NCI-H128 (cell line): ENCODE measurements at regions not wholly inside any gene's neighbourhood (a gene's known extent, or its start where the extent isn't known, plus 50 kb on each side); places are given as distances from the start of the nearest gene placed in this dataset.

Experiments used
- DNase-seq: peaks from one replicate; lab custom pipeline; 2025; ENCODE audit not compliant: unreplicated experiment; lab: John Stamatoyannopoulos, UW

GRCh38 chr2:106041150-106041549, 153.0 kb downstream of the UXS1 start:
- DNase-seq = no peak

- no peak for DNase-seq
Measured at GRCh38 chr2:106039634-106040315, 154.3 kb downstream of the UXS1 start.

DNA sequence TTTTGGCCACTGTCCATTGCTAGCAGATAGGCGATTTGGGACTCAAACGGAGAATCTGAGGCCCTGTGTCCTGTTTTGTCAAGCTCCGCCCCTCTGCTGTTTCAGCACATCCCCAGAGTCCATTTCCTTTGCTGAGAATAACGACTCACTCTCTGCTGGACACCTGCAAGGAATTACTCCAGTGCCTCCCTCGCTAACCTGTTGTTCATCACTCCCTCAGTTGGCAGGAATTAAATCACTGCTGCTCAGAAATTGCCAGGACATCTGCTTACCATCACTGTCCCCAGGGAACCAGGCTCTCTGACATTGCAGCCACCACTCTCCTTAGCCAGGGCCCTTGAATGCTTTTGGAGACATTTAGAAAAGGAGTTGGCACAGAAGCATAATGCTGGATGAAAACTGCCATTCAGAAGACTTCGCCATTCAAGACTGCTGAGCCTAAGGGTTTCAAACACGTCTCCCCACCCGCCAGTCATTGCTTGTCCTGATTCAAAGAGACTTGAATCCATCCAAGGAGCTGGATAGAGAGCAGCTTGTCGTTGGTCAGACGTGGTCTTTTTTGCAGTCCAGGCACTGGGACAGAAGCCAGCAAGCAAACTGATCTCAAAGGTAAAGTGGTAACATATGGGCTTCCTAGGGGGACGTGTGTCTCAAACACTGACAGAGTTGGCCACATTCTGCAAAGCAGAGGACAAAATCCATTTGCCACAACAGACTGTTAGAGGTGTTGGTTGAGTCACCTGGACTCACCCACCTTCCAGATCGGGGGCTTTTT, 155.3 kb downstream of the UXS1 start:
- DNase-seq = no peak

- DNase-seq = no peak
Measured at GRCh38 chr2:106037932-106038331, 156.2 kb downstream of the UXS1 start.

DNA sequence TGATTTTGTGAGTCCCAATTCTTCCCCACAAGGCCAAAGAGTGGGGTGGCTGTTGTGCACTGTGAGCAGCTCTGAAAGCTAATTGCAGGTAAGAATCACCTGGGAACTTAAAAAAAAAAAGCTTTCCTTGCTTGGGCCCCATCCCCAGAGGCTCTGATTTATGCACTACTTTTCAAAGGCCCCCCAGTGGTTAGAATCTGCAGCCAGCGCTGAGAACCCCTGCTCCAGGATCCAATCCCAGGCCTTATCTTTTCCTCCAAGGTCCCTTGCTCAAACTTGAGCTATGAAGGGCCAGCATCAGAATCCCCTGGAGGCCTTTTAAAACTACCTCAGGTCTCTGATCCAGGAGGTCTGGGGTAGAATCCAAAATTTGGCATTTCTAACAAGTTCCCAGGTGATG, 156.8 kb downstream of the UXS1 start:
- no peak for DNase-seq

DNA sequence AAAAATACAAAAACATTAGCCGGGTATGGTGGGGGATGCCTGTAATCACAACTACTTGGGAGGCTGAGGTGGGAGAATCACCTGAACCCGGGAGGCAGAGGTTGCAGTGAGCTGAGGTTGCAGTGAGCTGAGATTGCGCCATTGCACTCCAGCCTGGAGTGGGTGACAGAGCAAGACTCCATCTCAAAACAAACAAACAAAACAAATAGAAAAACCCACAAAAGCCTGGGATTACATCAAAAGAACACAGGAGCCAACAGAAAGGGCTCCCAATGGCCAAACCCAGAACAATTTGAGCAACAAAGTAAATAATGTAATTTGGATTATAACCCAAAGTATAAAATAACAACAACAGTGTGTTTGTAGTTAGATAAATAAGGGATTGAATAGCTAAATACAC, 159.8 kb downstream of the UXS1 start:
- no peak for DNase-seq

DNA sequence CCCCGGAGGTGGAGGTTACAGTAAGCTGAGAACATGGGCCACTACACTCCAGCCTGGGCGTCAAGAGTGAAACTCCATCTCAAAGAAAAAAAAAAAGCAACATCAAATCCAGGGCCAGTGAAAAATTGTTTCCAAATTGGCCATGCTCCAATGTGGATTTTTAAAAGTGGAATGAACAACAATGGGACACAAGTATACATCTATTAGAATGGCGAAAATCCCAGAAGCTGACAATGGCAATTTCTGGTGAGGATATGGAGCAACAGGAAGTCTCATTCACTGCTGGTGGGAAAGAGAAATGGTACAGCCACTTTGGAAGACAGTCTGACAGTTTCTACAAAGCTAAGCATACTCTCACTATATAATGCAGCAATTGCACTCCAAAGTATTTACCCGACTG, 161.4 kb downstream of the UXS1 start:
- DNase-seq = no peak

GRCh38 chr2:106030287-106031268, 163.5 kb downstream of the UXS1 start:
- DNase-seq = no peak

- no peak for DNase-seq
Measured at GRCh38 chr2:106028192-106028591, 165.9 kb downstream of the UXS1 start.

DNA sequence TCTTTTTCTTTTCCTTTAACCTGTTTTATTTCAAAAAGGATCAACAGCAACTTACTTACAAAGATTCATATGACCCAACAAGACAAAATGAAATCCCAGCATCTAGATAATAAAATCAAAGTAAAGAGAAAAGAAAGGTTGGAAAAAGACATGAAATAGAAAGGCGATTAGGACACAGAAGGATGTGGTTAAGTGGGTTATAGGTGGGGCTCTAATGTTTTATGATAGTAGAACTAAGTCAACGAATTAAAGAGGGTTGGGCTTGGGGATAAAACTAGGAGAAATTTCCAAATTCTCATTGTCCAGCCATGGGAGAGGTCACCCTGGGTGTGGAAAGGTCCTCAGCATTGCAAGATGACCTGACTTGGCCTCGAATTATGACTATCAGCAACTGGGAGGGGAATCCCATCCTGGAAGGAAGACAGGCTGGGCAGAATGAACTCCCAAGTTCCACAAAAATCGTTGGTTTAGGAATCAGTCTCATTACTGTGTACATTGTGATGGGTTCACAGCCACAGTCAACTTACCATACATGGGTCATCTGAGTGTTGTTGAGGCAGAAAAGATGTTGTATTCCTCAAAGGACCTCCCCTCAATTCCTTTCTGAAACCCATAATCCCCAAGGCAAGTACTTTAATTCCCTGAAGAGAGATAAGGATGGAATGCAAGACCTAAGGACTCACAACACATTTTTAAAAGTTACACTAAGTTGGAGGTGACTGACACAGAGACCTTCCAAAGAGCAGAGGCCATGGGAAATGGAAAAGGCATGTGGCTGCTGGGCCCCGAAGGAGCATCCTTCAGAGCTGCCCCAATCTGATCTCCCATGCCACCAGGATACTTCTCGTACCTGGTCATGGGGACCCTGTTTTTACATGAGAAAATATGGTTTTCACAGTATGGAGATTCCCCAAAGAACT, 167.6 kb downstream of the UXS1 start:
- no peak for DNase-seq

DNA sequence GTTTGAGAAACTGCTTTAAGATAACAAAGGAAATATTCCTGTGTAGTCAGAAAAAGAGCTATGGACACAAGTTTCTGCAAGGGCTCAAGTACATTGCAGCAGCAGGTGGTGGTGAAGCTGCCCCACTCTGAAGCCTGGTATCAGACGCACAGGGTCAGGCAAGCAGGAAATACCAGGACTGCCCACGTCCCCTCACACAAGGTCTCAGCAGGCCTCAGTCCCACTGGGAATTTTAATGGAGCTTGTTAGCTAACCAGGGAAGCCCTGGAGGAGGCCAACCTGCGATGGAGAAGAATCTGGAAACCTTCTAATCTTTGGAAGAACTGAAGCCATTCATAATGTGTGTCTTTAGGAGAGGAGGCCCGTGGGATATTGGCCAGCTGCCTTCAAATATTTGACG, 168.3 kb downstream of the UXS1 start:
- DNase-seq = no peak

GRCh38 chr2:106021662-106022028, 172.5 kb downstream of the UXS1 start:
- DNase-seq = no peak

DNA sequence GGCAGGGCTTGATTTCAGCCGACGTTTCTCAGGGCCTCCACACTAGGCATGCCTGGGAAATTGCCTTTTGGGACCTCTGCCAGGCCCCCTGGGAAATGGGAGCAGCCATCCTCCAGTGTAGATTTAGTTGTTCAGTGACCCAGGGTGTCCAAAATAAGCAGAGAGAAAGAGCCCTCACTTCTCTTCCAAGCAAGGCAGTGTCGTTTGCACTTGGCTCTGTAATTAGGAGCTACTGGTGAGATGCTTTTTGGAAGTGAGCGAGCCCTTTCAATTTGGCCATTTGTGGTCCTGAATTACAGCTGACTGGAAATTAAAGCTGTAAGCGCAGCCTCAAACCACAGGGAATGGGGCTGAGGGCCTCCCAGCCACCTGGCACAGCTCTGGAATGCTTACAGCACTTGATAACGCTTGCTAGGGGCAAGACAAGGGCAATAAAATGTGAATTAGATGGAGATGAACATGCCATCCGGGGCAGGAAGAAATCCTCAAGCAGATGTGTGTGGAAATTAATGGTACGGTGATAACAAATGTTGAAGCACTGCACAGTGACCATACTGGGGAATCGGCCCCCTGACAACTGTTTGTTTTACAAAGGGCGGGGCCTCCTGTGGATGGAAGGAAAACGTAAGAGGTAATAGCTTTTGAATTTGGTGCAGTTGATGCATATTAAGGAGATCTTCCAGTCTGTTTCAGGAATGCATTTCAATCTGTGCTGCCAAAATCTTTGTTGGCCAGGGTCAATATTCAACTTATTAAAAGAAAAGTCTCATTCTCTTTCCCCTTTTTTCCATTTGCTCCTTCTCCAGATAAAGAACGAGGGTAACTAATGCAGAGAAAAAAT, 173.1 kb downstream of the UXS1 start:
- DNase-seq = peak; percentile 61

GRCh38 chr2:106020032-106020431, 174.1 kb downstream of the UXS1 start:
- no peak for DNase-seq

DNA sequence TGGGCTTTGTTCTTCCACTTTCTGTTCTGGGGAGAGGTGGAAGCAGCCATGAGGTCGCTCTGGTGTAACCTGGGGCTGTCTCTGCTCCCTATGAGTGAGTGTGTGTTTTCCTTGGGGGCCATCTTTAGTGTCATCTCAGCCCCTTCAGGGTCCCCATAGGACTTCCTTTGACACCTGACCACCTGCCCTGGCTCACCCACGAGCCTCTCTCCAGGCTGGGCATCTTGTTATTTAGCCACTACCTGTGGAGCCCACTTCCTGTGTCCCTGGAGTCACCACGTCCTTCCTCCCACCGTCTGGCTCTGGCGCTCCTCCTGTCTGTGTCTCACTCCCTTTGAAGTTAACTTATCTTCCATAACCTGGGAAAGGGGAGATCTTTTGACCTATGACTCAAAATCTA, 176.0 kb downstream of the UXS1 start:
- no peak for DNase-seq

DNA sequence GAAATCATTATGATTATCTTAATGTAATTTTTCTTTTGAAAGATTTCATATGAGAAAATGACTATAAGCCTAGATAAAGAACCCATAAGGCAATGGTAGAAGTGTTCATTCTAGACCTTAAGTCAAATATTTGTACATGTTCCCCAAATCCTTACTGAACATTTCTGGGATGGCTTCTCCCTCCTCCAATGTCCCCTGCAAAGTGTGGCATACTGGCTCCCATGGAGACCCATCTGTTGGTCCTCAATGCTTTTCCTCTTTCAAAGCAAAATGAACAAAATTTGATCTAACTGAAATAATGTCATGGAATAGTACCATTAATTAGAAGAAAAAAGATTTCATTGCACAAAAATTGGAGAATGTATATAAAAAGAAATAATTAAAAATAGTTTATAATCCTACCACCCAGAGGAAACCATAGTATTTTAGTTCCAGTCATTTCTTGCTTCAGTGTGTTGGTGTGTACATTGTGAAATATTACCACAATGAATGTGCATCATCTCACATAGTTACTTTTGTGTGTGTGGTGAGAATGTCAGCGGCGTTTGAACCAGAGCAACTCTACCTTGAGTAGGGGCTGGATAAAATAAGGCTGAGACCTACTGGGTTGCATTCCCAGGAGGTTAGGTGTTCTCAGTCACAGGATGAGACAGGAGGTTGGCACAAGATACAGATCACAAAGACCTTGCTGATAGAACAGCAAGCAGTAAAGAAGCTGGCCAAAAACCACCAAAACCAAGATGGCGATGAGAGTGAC, 181.3 kb downstream of the UXS1 start:
- DNase-seq = no peak

DNA sequence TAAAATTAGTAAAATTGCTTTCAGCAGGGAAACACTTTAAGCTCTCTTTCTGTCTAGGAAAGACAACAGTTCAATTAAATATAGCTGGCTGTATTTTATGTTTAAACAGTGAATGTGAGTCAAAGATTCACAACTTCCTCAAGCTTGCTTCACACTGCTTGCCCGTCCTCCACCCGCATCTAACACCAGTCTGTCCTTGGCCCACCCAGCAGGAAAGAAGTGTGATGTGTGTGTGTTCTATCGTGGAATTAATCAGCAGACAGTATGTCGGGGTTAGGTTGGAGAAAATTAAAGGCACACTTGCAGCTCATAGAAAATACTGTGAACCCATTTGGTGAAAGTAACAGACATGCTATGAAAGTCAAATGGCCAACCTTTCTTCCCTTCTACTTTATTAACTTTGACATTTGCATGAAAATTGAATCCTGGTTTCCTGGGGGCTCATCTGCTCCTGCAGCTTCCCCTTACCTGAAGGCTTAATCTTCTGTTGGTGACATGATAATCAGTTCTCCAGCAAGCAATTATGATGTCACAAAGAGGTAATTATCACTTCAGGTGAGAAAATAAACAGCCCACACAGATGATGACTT, 182.0 kb downstream of the UXS1 start:
- no peak for DNase-seq

- DNase-seq = no peak
Measured at GRCh38 chr2:106011380-106011779, 182.7 kb downstream of the UXS1 start.
